NCI-H187 (cell line): ENCODE measurements at regions not wholly inside any gene's neighbourhood (a gene's known extent, or its start where the extent isn't known, plus 50 kb on each side); places are given as distances from the start of the nearest gene placed in this dataset.
"Not testable (repeated sequence)": the region's sequence is repeated elsewhere in the genome, so short reads cannot be mapped to it uniquely, and the experiment has no call there.

Source experiments
- DNase-seq, 2 experiments: peaks; one replicate each; lab custom pipeline; 2025; lab: John Stamatoyannopoulos, UW

DNA sequence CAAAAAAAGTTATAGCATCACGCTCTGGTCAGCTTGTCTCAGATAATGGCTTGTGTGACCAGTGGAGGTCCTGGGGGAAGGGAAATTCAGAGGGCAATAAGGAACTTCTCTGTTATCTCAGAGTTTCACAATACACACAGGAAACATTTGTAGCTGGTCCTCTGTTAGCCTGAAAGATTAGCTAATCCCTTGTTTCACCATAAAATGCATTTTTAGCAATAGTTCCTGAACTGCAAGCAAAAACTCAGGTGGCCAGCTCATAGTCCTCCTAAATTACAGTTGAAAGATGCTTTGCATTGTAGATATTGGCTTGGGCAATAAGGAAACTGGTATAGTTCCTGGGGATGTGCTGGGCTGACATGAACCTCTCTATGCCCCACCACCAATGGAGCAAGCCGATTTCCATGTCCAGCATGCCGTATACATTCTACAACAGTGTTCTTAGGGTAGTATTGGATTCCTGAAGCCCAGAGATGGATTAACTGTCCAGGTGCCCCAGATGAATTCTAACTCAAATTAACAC is 141.5 kb upstream of the TBL1XR1 start:
- DNase-seq, result no peak

DNA sequence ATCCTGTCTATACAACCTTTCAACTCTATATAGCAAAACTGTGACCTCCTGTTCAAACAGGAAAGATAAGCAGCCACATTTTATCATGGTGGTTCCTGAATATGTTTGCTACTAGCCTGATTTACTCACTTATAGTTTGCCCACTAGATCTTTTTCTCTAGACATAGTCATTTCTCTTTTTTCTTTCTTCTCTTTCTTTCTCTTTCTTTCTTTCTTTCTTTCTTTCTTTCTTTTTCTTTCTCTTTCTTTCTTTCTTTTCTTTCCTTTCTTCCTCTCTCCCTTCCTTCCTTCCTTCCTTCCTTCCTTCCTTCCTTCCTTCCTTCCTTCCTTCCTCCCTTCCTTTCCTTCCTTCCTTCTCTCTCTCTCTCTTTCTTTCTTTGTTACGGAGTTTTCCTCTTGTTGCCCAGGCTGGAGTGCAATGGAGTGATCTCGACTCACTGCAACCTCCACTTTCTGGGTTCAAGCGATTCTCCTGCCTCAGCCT is 142.0 kb upstream of the TBL1XR1 start:
- DNase-seq, result not testable (repeated sequence)

DNA sequence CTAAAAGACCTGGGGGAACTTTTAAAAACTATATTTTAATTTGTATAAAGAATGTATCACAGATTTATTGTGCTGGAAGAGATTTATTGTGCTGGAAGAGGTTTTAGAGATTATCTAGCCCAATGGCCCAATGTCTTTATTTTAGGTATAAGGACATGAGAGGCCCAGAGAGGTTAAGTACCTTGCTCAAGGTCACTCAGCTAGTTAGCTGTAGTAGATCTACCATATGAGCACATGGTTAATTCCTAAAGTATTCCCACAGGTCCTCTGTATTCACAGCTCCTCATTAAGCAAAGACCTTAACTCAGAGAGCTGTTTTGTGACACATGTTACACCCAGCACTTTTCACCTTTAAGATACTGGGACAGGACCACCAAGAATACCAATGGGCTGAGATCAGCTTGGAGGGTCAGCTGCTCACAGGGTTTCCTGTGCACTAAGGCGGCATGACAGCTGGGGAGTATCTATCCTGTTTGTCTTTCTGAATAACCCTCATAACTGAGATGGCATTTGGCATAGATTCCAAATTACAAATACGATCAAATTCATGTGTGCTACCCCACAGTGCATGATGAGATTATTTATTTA is 143.1 kb upstream of the TBL1XR1 start:
- DNase-seq, result no peak

GRCh38 chr3:177341736-177342419 is 144.6 kb upstream of the TBL1XR1 start:
- no peak for DNase-seq

- no peak for DNase-seq
These were observed 145.9 kb upstream of the TBL1XR1 start for GRCh38 chr3:177343122-177343625.

GRCh38 chr3:177345049-177345972 is 148.0 kb upstream of the TBL1XR1 start:
- no peak for DNase-seq

- DNase-seq, result no peak
These were observed 148.8 kb upstream of the TBL1XR1 start for GRCh38 chr3:177345973-177346503.

DNA sequence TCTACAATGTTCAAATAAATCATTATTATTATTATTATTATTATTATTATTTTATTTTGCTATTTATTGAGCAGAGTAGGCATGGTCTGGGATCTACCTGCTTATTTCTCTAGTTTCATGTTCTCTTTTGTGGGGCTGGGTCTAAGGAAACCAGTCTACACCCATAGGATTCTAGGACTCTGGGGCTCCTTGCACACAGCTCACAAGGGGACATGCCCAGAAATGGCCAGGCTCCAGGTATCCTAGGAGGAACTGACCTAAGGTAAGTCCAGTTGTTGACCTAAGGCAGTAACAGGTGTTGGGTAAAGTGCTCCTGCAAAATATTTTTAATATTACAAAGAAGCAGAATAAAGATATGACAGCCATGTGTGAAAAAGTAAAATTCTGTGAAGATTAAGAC is 149.6 kb upstream of the TBL1XR1 start:
- DNase-seq, result no peak

DNA sequence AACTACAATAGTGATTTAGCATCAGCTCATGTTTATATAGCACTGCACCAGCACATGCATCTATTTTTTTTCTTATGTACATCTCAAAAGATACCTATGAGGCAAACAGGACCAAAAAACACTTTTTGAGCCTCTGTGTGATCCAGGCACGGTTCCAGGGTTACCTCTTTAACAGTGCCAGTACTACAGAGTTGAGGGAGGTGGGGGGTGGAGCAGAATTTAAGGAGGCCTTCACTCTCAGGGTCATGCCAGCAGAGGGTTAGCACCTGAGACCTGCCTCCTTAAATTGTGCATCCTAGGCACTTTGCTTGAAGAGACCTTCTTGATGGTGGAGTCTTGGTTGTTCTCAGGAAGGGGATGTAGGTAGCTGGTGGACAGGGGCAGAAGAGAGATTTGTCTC is 150.3 kb upstream of the TBL1XR1 start:
- no peak for DNase-seq

DNA sequence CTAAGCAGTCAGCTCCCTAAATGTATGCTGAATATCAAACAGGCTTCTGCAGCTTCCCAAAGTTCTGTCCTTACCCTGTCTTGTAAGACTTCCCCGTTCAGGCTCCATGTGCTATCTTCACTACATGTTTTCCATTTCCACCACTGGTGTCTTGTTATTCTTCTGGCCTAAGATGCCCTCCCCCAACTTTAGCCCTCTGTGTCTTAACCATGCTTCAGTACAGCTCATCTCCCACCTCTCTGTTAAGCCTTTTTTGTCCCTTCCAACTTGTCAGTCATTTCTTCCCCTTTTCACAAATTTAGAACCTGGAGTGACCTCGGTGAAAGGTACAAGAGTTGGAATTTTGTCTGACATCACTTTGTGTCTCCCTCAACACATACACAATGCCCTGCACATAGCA is 151.7 kb upstream of the TBL1XR1 start:
- DNase-seq, result no peak

DNA sequence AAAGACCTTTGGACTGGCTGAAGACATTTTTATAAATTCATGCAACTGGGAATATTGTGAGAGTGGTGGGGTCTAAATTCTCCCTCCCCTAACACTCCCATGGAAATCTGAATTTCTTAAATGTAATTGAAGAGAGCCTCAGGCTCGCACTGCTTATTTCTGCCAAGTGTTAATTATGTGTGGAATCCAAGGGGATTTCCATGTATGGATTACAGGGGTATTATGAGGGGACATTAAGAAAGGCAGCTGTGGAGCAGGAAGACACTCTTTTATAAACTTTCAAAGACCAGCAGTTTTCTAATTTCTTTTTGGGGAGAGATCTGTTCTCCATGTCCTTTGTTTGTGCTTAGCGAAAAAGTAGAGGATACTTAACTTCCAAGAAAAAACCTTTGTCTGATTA is 152.1 kb upstream of the TBL1XR1 start:
- no peak for DNase-seq

DNA sequence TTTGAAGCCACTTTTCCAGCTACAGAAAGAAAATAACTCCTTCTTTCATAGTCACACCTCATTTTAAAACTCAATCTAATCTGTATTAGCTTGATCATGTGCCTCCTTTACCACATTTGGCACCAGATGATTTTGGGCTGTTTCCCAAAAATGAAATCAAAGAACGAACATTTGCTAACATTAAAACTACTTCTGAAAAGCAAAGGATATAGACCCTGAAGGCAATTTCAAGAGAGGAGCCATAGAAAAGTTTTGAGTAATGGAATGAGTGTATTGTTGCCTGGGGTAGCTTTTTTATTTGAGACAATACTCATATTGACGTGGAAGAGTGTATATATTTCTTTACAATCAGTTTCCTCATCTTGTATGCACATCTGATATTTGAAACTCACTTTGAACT is 152.8 kb upstream of the TBL1XR1 start:
- no peak for DNase-seq

- DNase-seq, result no peak
These were observed 153.9 kb upstream of the TBL1XR1 start for GRCh38 chr3:177351206-177351605.

- DNase-seq, result no peak
These were observed 154.5 kb upstream of the TBL1XR1 start for GRCh38 chr3:177351757-177352158.

GRCh38 chr3:177352424-177352823 is 155.1 kb upstream of the TBL1XR1 start:
- DNase-seq, result no peak

DNA sequence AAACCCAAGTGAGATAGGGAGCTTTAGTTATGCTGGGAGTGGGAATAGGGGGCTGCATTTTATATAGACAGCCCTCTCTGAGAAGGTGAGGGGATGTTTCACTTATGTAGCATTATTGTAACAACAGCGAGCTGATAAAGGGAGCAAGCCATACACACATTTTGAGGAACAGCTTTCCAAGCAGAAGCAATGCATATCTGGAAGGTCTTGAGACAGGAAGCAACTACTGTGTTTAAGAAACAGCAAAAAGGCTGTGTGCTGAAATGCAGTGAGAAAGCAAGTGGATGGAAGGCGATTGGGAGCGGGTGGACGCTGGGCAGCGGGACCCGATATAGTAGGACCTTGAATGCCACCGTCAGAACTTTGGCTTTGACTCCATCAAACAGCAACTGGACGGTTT is 155.9 kb upstream of the TBL1XR1 start:
- DNase-seq, result no peak

DNA sequence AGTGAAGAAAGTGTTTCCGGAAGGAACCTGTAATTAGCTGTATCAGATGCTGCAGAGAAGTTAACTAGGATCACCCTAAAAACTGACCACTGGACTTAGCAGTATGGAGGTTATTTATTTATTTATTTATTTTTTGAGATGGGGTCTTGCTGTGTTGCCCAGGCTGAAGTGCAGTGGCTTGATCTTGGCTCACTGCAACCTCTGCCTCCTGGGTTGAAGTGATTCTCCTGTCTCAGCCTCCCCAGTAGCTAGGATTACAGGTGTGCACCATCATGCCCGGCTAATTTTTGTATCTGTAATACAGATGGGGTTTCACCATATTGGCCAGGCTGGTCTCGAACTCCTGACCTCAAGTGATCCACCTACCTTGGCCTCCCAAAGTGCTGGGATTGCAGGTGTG is 156.6 kb upstream of the TBL1XR1 start:
- not testable (repeated sequence) for DNase-seq

DNA sequence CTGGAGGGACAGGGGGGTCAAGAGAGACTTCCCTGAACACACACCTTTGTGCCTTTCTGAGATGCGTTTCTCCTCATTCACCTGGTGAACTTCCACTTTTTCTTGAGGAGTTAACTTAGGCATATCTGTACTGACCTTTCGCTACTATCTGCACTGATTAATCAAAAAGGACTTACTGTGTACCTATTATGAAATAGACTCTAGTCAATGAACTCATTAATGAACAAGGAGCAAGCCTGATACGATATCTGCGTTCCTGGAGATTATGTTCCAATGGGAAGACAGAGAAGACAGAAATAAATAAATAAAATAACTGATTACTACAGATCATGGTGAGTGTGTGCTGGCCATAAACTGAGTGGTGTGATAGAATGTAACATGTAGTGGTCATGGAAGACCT is 157.2 kb upstream of the TBL1XR1 start:
- DNase-seq, result no peak

- no peak for DNase-seq
These were observed 158.8 kb upstream of the TBL1XR1 start for GRCh38 chr3:177356113-177356512.

GRCh38 chr3:177356952-177357351 is 159.7 kb upstream of the TBL1XR1 start:
- DNase-seq, result no peak

- DNase-seq, result no peak
These were observed 160.2 kb upstream of the TBL1XR1 start for GRCh38 chr3:177357352-177358090.
